GM18508 (cell line): ENCODE measurements at regions not wholly inside any gene's neighbourhood (a gene's known extent, or its start where the extent isn't known, plus 50 kb on each side); places are given as distances from the start of the nearest gene placed in this dataset.
"Not testable (repeated sequence)": the region's sequence is repeated elsewhere in the genome, so short reads cannot be mapped to it uniquely, and the experiment has no call there.

Experiments
- ATAC-seq: cut with Tn5 transposase; IDR thresholded peaks from one replicate; pipeline ENCODE4 v1.9.1; 2021; ENCODE audit warnings: moderate number of reproducible peaks; ENCODE audit not compliant: insufficient read depth, unreplicated experiment

GRCh38 chr13:97770231-97770630, 183.2 kb upstream of the IPO5 start:
- not testable (repeated sequence) for ATAC-seq

GRCh38 chr13:97772466-97772865, 181.0 kb upstream of the IPO5 start:
- not testable (repeated sequence) for ATAC-seq

DNA sequence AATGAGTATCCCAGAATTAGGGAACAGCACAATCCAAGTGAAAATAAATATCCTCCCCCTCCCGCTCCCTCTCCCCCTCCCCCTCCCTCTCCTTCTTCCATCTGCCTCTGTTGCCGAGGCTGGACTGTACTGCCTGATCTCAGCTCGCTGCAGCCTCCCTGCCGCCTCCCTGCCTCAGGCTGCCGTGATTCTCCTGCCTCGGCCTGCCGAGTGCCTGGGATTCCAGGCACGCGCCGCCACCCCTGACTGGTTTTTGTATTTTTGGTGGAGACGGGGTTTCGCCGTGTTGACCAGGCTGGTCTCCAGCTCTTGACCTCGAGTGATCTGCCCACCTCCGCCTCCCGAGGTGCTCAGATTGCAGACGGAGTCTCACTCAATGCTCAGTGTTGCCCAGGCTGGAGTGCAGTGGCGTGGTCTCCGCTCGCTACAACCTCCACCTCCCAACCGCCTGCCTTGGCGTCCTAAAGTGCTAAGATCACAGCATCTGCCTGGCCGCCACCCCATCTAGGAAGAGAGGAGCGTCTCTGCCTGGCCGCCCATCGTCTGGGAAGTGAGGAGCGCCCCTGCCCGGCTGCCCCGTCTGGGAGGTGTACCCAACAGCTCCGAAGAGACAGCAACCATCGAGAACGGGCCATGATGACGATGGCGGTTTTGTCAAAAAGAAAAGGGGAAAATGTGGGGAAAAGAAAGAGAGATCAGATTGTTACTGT, 178.9 kb upstream of the IPO5 start:
- not testable (repeated sequence) for ATAC-seq

GRCh38 chr13:97780486-97780885, 173.0 kb upstream of the IPO5 start:
- ATAC-seq = no peak

DNA sequence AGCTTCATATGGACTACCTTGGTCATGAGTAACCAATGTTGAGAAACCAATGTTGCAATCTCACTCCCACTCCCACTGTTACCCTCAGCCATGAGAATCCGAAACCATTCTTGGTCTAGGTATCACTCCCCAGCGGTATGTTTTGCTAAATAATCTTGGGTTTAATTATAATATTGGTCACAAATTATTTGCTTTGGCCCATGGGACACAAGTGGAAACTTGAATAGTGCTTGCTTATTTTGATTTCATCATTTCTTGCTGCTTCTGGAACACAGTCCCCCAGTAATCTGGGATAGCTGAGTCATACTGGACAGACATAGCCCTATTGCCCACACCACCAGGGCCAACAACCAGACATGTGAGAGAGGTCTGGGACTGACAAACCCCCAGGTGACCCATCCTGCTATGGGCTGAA, 171.6 kb upstream of the IPO5 start:
- no peak for ATAC-seq

DNA sequence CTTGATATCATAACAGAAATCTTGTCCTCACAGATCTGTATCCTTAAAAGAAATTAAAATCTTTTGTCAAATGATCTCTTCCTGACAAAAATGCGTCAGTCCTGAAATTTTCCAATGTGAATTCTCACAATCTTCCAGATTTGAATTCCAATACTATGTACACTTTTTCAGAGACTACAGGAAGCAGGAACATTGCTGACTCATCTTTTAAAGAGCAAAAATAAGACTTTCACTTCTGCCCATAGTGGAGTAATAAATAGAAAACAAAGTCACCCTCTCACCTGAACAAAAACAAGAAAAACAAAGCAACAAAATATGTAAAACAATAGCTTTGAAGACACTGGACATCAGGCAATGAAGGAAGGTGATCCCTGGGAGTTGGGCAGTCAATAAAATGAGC, 167.0 kb upstream of the IPO5 start:
- no peak for ATAC-seq

DNA sequence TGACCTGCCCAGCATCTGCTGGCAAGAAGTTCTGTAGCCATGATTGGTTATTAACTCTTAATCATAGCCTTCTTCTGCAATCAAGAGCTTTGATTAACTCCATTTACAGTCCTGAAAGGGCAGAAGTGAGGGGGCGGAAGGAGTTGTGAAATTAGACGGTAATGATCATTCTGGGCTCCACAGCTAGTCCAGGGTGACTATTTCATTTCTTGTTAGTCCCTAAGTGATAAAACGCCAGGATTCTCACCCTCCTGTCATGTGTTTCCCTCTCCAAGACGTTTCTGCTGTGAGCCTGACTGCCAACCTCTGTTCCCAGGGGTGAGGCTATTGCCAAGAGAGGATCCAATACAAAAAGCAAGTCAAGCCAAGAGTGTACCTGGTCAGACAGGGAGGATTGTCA, 155.9 kb upstream of the IPO5 start:
- no peak for ATAC-seq

DNA sequence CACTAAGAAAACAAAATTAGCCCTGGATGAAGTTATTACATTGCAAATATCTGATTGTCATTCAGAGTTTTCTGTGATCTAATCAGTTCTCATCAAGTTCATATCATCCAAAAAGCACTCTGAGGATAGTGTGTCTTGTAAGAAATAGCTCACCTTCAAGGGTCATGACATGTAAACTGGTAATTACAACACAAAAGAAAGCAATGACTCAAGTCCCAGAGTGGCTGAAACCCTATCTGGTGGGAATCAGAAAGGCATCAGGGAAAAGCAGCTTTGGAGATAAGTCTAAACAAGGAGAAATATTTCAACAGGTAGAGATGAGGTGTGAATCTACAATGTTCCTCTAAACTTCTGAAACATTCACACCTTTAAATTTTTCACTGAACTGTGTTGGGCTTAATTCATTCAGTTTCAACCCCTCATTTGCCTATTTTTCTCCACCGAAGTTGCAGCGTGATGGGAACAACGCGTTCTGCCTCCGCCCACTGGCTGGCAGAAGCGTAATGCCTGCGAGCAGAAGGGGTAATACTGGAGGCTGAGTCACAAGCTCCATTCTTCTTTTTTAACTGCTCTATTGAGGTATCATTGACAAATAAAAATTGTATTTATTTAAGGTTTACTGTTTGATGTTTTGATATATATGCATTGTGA, 155.2 kb upstream of the IPO5 start:
- ATAC-seq = no peak

GRCh38 chr13:97798836-97799235, 154.6 kb upstream of the IPO5 start:
- no peak for ATAC-seq

DNA sequence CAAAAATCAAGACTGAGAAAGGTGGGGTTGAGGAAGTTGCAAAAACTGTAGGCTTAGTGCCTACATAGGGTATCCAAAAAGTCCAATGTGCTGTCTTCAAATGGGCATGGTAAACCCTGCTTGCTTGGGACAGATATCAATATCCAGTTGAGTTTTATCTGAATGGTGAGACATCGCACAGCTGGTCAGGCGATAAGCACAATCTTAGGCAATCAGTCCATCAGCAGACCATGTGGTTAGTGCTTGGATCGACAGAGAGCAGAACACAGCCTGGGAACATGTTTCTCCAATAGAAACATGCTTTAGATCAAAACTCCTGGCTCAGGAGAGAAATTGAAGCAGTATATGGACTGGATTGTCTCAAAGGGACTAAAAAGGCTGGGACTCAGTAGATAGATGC, 151.3 kb upstream of the IPO5 start:
- ATAC-seq = no peak

DNA sequence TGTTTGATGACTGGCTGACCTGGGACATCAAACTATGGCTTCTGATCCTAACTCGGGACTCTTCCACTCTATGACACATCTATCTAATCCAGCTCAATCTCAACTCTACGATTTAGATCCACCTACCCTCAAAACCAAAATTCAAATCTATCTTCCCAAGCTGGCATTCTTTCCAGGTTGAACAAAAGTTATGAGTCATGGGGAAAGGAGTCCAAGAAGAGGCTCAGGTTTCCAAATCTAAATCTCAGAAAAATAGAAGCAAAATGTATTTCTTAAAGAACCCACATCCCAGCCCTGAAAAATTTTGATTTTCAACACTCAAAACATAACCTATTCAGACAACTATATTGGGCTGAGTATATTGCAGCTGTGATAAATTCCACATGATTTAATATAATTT, 143.9 kb upstream of the IPO5 start:
- ATAC-seq = no peak

GRCh38 chr13:97810152-97810551, 143.3 kb upstream of the IPO5 start:
- no peak for ATAC-seq

GRCh38 chr13:97822377-97822776, 131.1 kb upstream of the IPO5 start:
- ATAC-seq = no peak

DNA sequence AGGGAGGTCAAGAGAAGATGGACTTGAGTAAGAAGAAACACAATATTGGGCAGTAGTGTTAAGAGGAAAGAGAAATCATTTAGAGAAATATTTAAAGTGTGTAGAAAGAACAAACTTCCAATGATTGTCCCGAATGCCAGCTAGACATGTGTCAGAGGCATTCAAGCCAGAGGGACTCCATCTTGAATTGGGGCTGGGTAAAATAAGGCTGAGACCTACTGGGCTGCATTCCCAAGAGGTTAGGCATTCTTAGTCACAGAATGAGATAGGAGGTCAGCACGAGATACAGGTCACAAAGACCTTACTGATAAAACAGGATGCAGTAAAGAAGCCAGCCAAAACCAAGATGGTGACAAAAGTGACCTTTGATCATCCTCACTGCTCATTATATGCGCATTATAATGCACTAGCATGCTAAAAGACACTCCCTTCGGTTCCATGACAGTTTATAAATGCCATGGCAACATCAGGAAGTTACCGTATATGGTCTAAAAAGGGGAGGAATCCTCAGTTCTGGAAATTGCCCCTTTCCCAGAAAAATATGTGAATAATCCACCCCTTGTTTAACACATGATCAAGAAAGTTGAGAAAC, 127.0 kb upstream of the IPO5 start:
- ATAC-seq = no peak

GRCh38 chr13:97834250-97834649, 119.2 kb upstream of the IPO5 start:
- no peak for ATAC-seq

DNA sequence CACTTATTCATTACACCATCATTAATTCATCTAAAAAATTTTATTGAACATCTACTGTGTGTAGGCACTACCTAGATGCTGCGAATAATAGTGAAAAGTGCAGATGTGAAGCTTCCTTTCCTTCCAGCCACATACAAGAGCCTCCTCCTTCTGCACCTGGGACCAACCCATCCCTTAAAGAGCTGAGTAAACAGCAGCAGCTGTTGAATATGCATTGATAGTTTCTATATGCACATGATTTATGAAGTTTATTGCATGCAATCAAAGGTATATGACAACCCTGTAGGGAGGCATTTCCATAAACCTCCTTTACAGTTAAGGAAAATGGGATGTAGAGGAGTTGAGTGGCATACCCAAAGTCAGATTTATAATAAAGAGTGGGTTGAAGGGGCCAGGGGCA, 110.3 kb upstream of the IPO5 start:
- no peak for ATAC-seq

DNA sequence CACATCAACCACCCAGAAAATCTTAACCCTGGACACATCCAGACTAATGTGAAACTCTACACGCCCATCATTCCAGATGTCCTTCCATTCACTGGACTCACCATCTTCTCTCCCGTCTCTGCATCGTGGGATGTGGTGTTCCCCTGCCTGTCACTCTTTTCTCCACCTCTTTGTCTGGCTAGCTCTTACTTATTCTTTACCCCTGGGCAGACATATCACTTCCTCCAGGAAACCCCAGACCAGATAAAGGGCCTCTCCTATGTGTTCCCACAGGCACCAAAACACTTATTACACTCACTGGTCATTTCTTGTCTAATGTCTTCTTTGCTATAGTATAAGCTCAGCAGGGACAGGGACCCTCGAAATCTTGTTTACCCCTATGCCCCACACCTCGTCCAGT, 109.3 kb upstream of the IPO5 start:
- ATAC-seq = no peak

- ATAC-seq = no peak
Measured at GRCh38 chr13:97848886-97849285, 104.6 kb upstream of the IPO5 start.

DNA sequence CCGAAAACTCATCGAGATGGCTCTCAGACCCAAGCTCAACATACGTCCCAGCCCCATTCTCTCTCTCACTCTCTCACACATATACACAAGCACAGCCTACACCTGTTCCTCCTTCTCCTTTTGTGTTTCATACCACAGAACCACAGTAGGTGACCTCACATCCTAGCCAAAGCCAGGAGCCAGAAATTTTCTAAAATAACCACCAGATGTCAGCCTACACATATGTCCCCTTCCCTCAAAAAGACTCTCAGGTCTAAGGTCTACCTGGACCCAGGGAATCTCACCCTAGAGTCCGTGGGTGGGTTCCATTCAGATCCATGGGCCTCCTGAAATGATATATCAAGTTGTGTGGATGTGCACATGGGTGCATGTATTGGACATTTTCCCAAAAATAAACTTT, 104.2 kb upstream of the IPO5 start:
- ATAC-seq = peak; percentile 96

- ATAC-seq = no peak
Measured at GRCh38 chr13:97851269-97851668, 102.2 kb upstream of the IPO5 start.

GRCh38 chr13:97852181-97852874, 101.1 kb upstream of the IPO5 start:
- no peak for ATAC-seq
